Middle frontal gyrus (tissue), 1 donor: ENCODE measurements at regions not wholly inside any gene's neighbourhood (a gene's known extent, or its start where the extent isn't known, plus 50 kb on each side); places are given as distances from the start of the nearest gene placed in this dataset.

Experiments
- DNase-seq: peaks from one replicate; pipeline ENCODE4 v3.0.0-alpha.2; 2015; ENCODE audit warnings: low spot score; ENCODE audit errors: extremely low spot score

DNA sequence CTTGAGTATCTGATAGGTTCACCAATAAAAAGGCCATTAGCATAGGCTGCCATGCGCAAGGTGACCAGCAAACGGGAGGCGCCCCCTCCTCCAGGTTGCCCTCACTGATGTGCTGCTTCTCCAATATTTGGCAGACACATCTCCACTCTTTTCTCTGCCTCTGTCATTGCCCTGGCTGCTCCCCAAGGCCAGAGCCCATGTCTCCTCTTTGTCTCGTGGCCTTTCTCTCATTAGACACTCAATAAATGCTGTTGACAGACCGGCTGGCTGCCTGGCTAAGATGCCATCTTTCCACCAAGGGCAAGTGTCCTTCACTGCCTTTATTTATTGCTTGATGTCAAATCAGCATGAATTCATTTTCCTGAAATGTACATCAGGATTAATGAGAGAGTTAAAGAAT, 404.0 kb upstream of the KIF2A start:
- DNase-seq = no peak

DNA sequence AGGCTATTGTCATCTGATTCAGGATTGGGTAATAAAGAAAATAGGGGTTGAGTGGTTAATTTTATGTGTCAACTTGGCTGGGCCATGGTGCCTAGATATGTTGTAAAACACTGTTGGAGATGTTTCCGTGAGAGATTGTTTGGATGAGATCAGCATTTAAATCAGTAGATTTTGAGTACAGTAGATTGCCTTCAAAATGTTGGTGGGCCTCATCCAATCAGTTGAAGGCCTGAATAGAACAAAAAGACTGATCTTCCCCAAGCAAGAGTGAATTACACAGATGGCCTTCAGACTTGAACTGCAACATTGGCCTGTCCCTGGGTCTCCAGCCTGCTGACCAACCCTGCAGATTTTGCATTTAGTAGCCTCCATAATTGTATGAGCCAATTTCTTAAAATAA, 401.3 kb upstream of the KIF2A start:
- no peak for DNase-seq

- no peak for DNase-seq
Observed at GRCh38 chr5:61905613-61906012, 400.4 kb upstream of the KIF2A start.

DNA sequence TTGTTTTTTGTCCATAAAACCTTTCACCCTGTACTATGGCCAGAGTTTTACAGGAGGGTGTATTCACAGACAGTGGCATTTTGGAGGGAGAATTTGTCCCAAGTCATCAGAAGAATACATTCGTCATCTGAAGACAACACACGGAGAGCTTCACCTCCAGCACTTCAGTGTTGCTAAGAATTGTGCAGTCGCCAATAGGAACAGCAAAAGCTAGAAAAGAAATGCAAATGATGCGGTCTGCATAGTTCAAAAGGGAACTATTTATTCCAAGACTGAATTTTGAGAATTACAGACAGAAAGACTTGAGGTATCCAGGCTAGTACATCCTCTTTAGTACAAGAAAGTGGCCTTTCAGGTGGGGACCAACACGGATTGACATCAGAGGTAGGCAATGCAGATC, 399.2 kb upstream of the KIF2A start:
- no peak for DNase-seq

DNA sequence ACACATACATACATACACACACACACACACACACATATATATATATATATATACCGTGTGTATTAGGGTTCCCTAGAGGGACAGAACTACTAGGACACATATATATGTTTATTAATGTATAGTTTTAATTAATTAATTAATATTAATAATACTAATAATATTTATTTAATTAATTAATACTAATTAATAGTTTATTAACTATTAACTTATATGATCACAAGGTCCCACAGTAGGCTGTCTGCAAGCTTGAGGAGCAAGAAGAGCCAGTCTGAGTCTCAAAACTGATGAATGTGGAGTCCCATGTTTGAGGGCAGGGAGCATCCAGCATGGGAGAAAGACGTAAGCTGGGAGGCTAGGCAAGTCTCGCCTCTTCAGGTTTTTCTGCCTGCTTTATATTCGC, 398.0 kb upstream of the KIF2A start:
- no peak for DNase-seq

GRCh38 chr5:61910771-61911170, 395.2 kb upstream of the KIF2A start:
- DNase-seq = no peak

- DNase-seq = no peak
Observed at GRCh38 chr5:61912559-61912958, 393.4 kb upstream of the KIF2A start.

DNA sequence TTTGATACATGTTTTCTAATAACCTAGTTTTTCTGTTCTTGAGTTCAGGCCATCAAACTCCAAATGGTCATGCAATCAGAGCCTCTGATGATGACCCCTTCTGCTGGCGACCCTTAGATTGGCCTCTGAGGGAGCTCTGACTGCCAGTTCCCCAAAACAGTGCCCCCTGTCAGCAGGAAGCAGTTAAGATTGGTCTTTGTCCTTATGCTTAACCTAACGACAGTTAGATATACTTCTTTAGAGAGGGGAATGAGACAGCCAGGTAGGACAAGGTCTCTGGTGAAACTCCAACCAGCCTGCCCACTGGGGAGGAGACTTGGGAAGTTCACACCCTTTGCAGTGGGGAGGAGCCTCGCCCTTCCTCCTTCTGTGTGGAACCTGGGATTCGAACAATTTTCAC, 390.4 kb upstream of the KIF2A start:
- DNase-seq = no peak

GRCh38 chr5:61916621-61917620, 389.1 kb upstream of the KIF2A start:
- no peak for DNase-seq

DNA sequence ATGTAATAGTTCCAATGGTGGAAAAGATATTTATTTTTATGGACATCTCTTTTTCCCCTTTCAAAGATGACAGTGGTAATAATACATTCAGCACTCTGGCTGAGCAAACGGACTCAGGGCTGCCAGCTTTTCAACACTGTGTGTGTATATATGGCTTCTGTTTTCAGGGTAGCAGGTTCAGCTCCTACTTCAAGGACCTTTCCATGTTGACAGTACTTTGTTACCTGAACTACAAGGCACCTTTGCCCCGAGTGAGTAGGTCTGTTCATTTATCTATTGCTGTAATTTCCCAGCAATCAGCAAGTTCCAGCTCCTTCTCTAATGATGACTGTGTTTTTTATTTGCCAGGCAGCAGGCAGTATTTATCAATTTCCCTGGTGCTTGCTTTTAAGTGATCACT, 387.4 kb upstream of the KIF2A start:
- no peak for DNase-seq

- DNase-seq = no peak
Observed at GRCh38 chr5:61919920-61920319, 386.1 kb upstream of the KIF2A start.

DNA sequence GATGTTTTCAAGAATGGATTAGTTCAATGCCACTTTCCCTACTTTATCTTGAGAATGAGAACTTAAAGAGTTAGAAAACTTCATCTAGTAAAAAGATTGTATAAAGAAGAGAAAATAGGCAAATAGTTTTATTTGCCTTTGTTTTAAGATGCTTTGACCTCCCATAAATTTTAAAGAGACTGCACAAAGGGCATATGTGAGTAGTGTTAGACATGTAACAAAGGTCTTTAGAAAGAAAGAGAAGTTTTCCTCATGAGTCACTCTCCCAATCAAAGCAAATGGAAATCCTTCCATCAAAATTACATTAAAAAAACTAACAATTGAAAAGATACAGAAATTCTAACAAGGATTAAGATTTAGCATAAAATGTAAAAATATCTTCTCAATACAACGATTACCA, 381.8 kb upstream of the KIF2A start:
- no peak for DNase-seq

DNA sequence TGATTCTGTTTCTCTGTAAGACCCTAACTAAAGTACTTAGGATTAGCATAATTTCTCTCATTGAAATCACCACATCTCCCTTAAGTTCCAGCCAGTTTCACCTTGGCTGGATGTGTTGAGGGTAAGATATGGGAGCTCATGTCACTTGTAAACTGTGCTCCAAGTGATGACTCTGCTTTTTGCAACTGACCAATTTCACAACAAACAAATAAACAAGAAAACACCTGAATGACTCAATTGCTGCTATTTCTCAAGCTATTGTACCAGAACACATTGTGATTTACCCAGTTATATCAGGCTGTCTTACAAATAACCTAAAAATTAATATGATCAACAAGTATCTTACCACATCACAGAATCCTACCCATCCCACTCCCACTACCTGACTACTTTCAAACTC, 379.1 kb upstream of the KIF2A start:
- no peak for DNase-seq

DNA sequence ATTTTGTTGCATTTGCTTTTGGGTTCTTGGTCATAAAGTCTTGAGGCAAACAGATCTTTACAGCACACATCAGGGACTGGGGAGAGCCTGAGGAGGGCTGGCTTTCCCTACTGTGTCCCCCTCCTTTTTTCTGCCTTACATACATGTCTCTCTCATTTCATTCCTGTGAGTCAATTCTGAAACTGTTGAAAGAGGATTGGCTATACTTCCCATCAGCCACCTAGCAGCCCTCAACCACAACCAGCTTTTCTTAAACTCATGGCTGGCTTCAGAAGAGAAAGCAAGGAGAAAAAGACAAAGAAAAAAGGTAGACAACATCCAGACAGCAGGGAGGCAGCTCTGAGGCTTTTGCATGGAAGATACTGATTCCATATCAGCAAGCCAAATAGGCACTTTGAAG, 374.8 kb upstream of the KIF2A start:
- DNase-seq = no peak

DNA sequence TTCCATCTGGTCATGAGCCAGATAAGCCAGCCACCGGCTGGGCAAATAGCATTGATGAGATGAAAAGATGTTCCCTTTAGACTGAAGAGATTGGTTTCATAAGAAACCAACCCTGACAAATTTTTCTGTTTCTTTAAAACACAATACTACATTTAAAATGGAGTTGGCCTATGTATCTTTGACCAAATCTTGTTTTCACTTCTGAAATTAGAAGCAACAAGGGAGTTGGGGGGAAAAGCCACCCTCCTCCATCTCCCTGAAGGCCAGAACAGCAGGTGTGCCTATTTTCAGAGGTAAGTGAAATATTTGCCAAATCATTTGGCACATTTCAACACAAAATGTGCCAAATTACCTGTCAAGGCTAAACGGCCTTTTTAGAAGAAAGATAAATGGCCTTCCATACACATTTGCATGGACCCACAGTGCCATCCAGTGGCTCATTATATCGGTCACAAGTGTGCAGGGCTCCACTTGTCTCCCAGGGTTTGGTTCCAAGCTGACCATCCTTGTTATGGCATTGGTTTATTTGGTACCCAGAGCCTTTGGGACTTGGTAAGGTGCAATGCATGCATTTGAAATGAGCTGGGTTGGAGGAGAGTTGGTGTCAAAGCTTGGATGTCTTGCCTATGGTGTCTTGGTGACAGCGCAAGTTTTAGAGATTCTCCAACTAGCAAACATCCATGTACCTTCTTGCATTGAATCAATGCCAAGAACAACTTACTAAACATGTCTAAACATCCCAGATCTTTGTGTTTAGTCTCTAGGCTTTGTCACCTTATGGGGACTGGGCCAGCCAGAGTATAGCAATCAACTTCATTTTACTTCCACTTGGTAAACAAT, 372.0 kb upstream of the KIF2A start:
- peak; percentile 52 for DNase-seq

DNA sequence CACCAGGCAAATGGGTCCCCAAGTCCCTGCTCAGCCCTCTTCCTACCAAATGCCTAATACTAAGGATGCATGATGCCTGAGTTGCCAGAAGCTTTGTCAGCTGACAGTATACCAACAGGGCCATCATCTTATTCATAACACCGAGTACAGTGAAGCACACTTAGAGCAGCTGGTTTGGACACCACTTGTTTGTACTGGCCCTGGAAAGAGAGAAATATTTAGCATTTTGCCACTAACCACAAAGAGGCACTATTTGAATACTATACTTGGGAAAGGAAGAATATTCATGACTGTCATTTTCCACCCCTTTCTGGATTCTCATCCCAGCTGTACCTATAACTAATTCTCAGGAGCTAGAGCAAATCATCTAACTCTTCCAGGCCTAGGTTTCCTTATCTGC, 364.4 kb upstream of the KIF2A start:
- no peak for DNase-seq

DNA sequence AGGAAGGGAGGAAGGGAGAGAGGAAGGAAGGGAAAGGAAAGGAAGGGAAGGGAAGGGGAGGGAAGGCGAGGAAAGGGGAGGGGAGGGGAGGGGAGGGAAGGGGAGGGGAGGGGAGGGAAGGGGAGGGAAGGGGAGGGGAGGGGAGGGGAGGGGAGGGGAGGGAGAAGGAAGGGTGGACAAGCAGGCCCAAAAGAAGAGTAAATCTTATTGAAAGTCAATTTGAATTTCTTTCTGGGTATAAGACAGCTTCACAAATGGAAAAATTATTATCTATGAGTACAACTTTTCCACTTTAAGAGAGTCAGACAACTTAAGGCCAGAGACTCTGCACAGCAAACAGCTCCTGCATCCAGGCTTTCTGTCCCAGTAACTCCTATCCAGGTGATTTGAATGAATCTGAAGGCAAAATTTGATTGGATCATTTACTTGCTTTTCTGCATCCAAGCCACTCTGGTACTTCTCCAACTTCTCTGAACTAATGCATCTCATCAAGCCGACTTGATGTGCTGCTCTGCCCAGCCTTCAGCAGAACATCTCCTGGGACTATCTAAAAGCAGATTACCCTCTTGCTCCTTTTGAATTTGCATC, 363.4 kb upstream of the KIF2A start:
- no peak for DNase-seq

- DNase-seq = no peak
Observed at GRCh38 chr5:61943713-61944112, 362.3 kb upstream of the KIF2A start.

GRCh38 chr5:61948151-61948550, 357.9 kb upstream of the KIF2A start:
- no peak for DNase-seq

- DNase-seq = no peak
Observed at GRCh38 chr5:61949054-61949678, 356.8 kb upstream of the KIF2A start.

- DNase-seq = no peak
Observed at GRCh38 chr5:61949679-61950435, 356.1 kb upstream of the KIF2A start.
